Suprapubic skin (tissue), 3 donors: ENCODE measurements at regions not wholly inside any gene's neighbourhood (a gene's known extent, or its start where the extent isn't known, plus 50 kb on each side); places are given as distances from the start of the nearest gene placed in this dataset.

Experiments used
- CTCF ChIP-seq, 2 donors: fragments of 200-600 bp in 1 of 2; fragments of 450-650 bp in 1 of 2; sonication (generic) in 1 of 2; IDR thresholded peaks; one replicate each; pipeline ENCODE4 v1.5.1; 2016 to 2019; ENCODE audit warnings: antibody characterized with exemption in 2 of 2, mild to moderate bottlenecking in 1 of 2, moderate library complexity in 1 of 2
- POLR2AphosphoS5 ChIP-seq, 3 donors: sonication (generic); formaldehyde crosslinking; IDR thresholded peaks; one replicate each; pipeline ENCODE4 v1.6.1; 2017; ENCODE audit warnings: antibody characterized with exemption in 3 of 3

GRCh38 chr2:219954331-219954730, 326.9 kb downstream of the SLC4A3 start:
- TF ChIP-seq CTCF (IDR thresholded peaks at IDR 0.05) (no peak), POLR2AphosphoS5 (IDR thresholded peaks at IDR 0.05) (no peak)
